NB4 (cell line): ENCODE measurements at regions not wholly inside any gene's neighbourhood (a gene's known extent, or its start where the extent isn't known, plus 50 kb on each side); places are given as distances from the start of the nearest gene placed in this dataset.

Experiments used
- DNase-seq: peaks from one replicate; pipeline ENCODE4 v3.0.0; 2010; ENCODE audit warnings: low read depth
- H3K4me3 ChIP-seq: one replicate; pipeline ENCODE4 v1.5.1; 2011; ENCODE audit warnings: mild to moderate bottlenecking, low read depth, low read length, moderate library complexity
- CTCF ChIP-seq: IDR thresholded peaks from one replicate; pipeline ENCODE4 v1.5.1; 2012; ENCODE audit warnings: low read depth, low read length
- MAX ChIP-seq: IDR thresholded peaks from 2 replicates; pipeline ENCODE4 v1.6.1; 2011; ENCODE audit warnings: low read depth, low read length
- MYC ChIP-seq: IDR thresholded peaks from 2 replicates; pipeline ENCODE4 v1.6.1; 2011; ENCODE audit warnings: low read depth, low read length
- POLR2A ChIP-seq: IDR thresholded peaks from 2 replicates; pipeline ENCODE4 v1.6.1; 2011; ENCODE audit warnings: mild to moderate bottlenecking; ENCODE audit not compliant: insufficient read length; ENCODE audit errors: extremely low read depth

GRCh38 chr12:28955491-28955890 lies 193.6 kb upstream of the FAR2 start:
- no peak overlapping the region for H3K4me3 ChIP-seq
- DNase-seq, result no peak
- TF ChIP-seq POLR2A (no peak), MYC (no peak), MAX (no peak), CTCF (no peak)

GRCh38 chr12:28955931-28956330 lies 193.1 kb upstream of the FAR2 start:
- TF ChIP-seq MYC (no peak), POLR2A (no peak), MAX (no peak), CTCF (no peak)
- H3K4me3 ChIP-seq, result no peak overlapping the region
- DNase-seq, result peak; percentile 26

GRCh38 chr12:28958553-28959195 lies 190.4 kb upstream of the FAR2 start:
- no peak for DNase-seq
- TF ChIP-seq POLR2A (no peak), CTCF (no peak), MYC (no peak), MAX (no peak)
- H3K4me3 ChIP-seq, result no peak overlapping the region

GRCh38 chr12:28961948-28962384 lies 187.1 kb upstream of the FAR2 start:
- H3K4me3 ChIP-seq, result no peak overlapping the region
- DNase-seq, result no peak
- TF ChIP-seq MAX, result no peak
- no peak for TF ChIP-seq POLR2A
- TF ChIP-seq MYC, result no peak

- H3K4me3 ChIP-seq, result no peak overlapping the region
- TF ChIP-seq CTCF (peak; percentile 42), MYC (peak; percentile 76; the same call in 1 of the 2 replicates), MAX (peak; percentile 92), POLR2A (no peak)
Measured at GRCh38 chr12:28963554-28963953, 185.5 kb upstream of the FAR2 start.

GRCh38 chr12:28966046-28966780 lies 182.9 kb upstream of the FAR2 start:
- H3K4me3 ChIP-seq, result no peak overlapping the region
- TF ChIP-seq MAX, result no peak
- no peak for TF ChIP-seq CTCF
- no peak for TF ChIP-seq POLR2A
- no peak for TF ChIP-seq MYC
- no peak for DNase-seq

More at GRCh38 chr12:28963554-28963953, 185.5 kb upstream of the FAR2 start:
- peak; percentile 57 for DNase-seq
